Transverse colon (tissue), 3 donors: ENCODE measurements at regions not wholly inside any gene's neighbourhood (a gene's known extent, or its start where the extent isn't known, plus 50 kb on each side); places are given as distances from the start of the nearest gene placed in this dataset.

Experiments used
- CTCF ChIP-seq, 5 experiments: fragments of 200-600 bp in 3 of 5; fragments of 450-650 bp in 2 of 5; sonication (generic) in 3 of 5; IDR thresholded peaks; 1 replicate in 2 of 5; 2 replicates in 3 of 5; pipeline ENCODE4 v1.5.1; 2016 to 2017; ENCODE audit warnings: antibody characterized with exemption in 5 of 5, inconsistent platforms in 3 of 5, mild to moderate bottlenecking in 2 of 5, moderate library complexity in 1 of 5
- POLR2A ChIP-seq: fragments of 450-650 bp; IDR thresholded peaks from one replicate; pipeline ENCODE4 v1.6.1; 2016; ENCODE audit warnings: antibody characterized with exemption, mild to moderate bottlenecking, moderate library complexity

GRCh38 chr9:18360005-18360404, 113.9 kb upstream of the ADAMTSL1 start:
- no peak for TF ChIP-seq POLR2A
- TF ChIP-seq CTCF (IDR thresholded peaks at IDR 0.05), result no peak
